DOHH2 (cell line): ENCODE measurements at regions not wholly inside any gene's neighbourhood (a gene's known extent, or its start where the extent isn't known, plus 50 kb on each side); places are given as distances from the start of the nearest gene placed in this dataset.

Source experiments
- H3F3A ChIP-seq: fragments of 200-600 bp; sonication (generic), shearing (Covaris generic); 2 replicates; pipeline ENCODE4 v1.6.0; 2016; ENCODE audit warnings: antibody characterized with exemption, mild to moderate bottlenecking; ENCODE audit not compliant: control insufficient read depth, insufficient read depth
- H3K27ac ChIP-seq: fragments of 200-600 bp; sonication (generic); 2 replicates; pipeline ENCODE4 v1.5.1; 2014; ENCODE audit warnings: low read depth, mild to moderate bottlenecking, low read length, moderate library complexity
- H3K27me3 ChIP-seq: fragments of 200-600 bp; sonication (generic); 2 replicates; pipeline ENCODE4 v1.6.1; 2014; ENCODE audit warnings: mild to moderate bottlenecking, low read length, mixed read lengths; ENCODE audit not compliant: control insufficient read depth
- H3K36me3 ChIP-seq: fragments of 200-600 bp; sonication (generic); 2 replicates; pipeline ENCODE4 v1.6.1; 2014; ENCODE audit warnings: mild to moderate bottlenecking, low read length, moderate library complexity, mixed read lengths; ENCODE audit not compliant: control insufficient read depth
- H3K4me1 ChIP-seq: fragments of 200-600 bp; sonication (generic); 2 replicates; pipeline ENCODE4 v1.6.1; 2014; ENCODE audit warnings: mild to moderate bottlenecking, low read length, mixed read lengths; ENCODE audit not compliant: control insufficient read depth
- H3K4me2 ChIP-seq: fragments of 200-600 bp; sonication (generic); 2 replicates; pipeline ENCODE4 v1.6.0; 2014; ENCODE audit warnings: mild to moderate bottlenecking, low read length, moderate library complexity
- H3K4me3 ChIP-seq: fragments of 200-600 bp; sonication (generic); 2 replicates; pipeline ENCODE4 v1.5.1; 2014; ENCODE audit warnings: mild to moderate bottlenecking, low read length, mixed read lengths
- H3K79me2 ChIP-seq: fragments of 200-600 bp; sonication (generic); 2 replicates; pipeline ENCODE4 v1.6.1; 2014; ENCODE audit warnings: mild to moderate bottlenecking, low read length, mixed read lengths; ENCODE audit not compliant: control insufficient read depth
- H3K9me2 ChIP-seq: fragments of 200-600 bp; sonication (generic); replicated peaks from 2 replicates; pipeline ENCODE4 v1.6.1; 2014; ENCODE audit warnings: mild to moderate bottlenecking, low read length, mixed read lengths; ENCODE audit not compliant: control insufficient read depth
- H3K9me3 ChIP-seq: fragments of 200-600 bp; sonication (generic); 2 replicates; pipeline ENCODE4 v1.6.1; 2014; ENCODE audit warnings: antibody characterized with exemption, low read length, mixed read lengths; ENCODE audit not compliant: control insufficient read depth, insufficient read depth
- H4K20me1 ChIP-seq: fragments of 200-600 bp; sonication (generic); 2 replicates; pipeline ENCODE4 v1.6.0; 2014; ENCODE audit warnings: low read depth, mild to moderate bottlenecking, antibody characterized with exemption, low read length, moderate library complexity; ENCODE audit not compliant: control insufficient read depth, insufficient read depth
- CTCF ChIP-seq: fragments of 200-600 bp; sonication (generic); IDR thresholded peaks from one replicate; pipeline ENCODE4 v1.5.1; 2014; ENCODE audit warnings: antibody characterized with exemption, mild to moderate bottlenecking, low read depth, low read length; ENCODE audit not compliant: poor library complexity, severe bottlenecking
- EZH2phosphoT487 ChIP-seq: fragments of 200-600 bp; sonication (generic); IDR thresholded peaks from 2 replicates; pipeline ENCODE4 v1.6.1; 2017; ENCODE audit warnings: borderline replicate concordance, mild to moderate bottlenecking, antibody characterized with exemption, low read length, moderate library complexity, mixed read lengths

DNA sequence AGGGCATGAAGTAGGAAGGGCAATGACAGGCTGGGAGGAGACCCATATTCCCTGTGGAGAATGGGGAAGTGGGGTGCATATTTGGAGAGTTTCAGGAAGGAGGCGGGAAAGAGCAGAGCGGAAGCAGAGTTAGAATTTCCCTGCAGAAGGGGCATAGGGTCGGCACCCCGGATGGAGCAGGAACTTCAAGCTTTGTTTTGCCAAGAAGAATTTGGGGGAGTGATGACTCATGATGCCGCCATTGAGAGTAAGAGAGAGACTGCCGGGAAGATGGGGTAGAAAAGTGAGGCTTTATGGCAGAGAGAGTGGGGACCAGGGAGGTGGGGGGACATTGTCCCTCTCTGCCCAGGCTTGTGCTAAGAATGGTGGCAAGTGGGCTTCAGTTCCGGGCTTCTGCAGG lies 50.3 kb upstream of the EPB41L1 start:
- Histone ChIP-seq H3K79me2 (no peaks in the 10 kb centered on the region), H3K4me2 (no peak overlapping the region), H3K27ac (no peak overlapping the region), H3K36me3 (no peaks in the 10 kb centered on the region), H3K9me3 (no peaks in the 10 kb centered on the region), H3K27me3 (no peaks in the 10 kb centered on the region), H3F3A (no peaks in the 10 kb centered on the region), H3K4me3 (no peak overlapping the region), H4K20me1 (no peaks in the 10 kb centered on the region), H3K4me1 (peaks cover 4% of the 10 kb centered on the region), H3K9me2 (no peaks in the 10 kb centered on the region)
- TF ChIP-seq EZH2phosphoT487, result no peak
- no peak for TF ChIP-seq CTCF
